ENCODE measurements at regions not wholly inside any gene's neighbourhood (a gene's known extent, or its start where the extent isn't known, plus 50 kb on each side); places are given as distances from the start of the nearest gene placed in this dataset.

GRCh38 chr21:22900490-22900889 lies 1902.3 kb downstream of the NCAM2 start:
- H3K4me3 ChIP-seq = no peak overlapping the region
- intact Hi-C loops (cut with DNase I; ENCODE audit: low total_unique reads) = no loop called here
- TF ChIP-seq CTCF (IDR thresholded peaks at IDR 0.05) (no peak), POLR2A (IDR thresholded peaks at IDR 0.05) (no peak), POLR2AphosphoS5 (IDR thresholded peaks at IDR 0.05) (no peak)

GRCh38 chr21:22903851-22904250 lies 1905.6 kb downstream of the NCAM2 start:
- TF ChIP-seq POLR2A (IDR thresholded peaks at IDR 0.05) = no peak
- TF ChIP-seq CTCF (IDR thresholded peaks at IDR 0.05) = no peak
- TF ChIP-seq POLR2AphosphoS5 (IDR thresholded peaks at IDR 0.05) = no peak
- no peaks in the 10 kb centered on the region for H3K27me3 ChIP-seq
- H3K9me3 ChIP-seq = no peaks in the 10 kb centered on the region
- DNase-seq (ENCODE audit: low spot score in 2 of 2) = no peak
- no peaks in the 10 kb centered on the region for H3K36me3 ChIP-seq
- no peak overlapping the region for H3K4me3 ChIP-seq
- no peak overlapping the region for H3K27ac ChIP-seq
- intact Hi-C loops (cut with DNase I; ENCODE audit: low total_unique reads) = no loop called here
- no peaks in the 10 kb centered on the region for H3K4me1 ChIP-seq

More at GRCh38 chr21:22900490-22900889, 1902.3 kb downstream of the NCAM2 start:
- no peaks in the 10 kb centered on the region for H3K36me3 ChIP-seq
- no peaks in the 10 kb centered on the region for H3K4me1 ChIP-seq
- peaks cover 0 to 6% of the 10 kb centered on the region in 2 donors for H3K9me3 ChIP-seq
- no peaks in the 10 kb centered on the region for H3K27me3 ChIP-seq
- no peak for DNase-seq (ENCODE audit: low spot score in 2 of 2)
- H3K27ac ChIP-seq = no peak overlapping the region

- intact Hi-C loops (cut with DNase I; ENCODE audit: low total_unique reads) = no loop called here
- Histone ChIP-seq H3K4me3 (no peak overlapping the region), H3K9me3 (no peaks in the 10 kb centered on the region), H3K4me1 (no peaks in the 10 kb centered on the region), H3K27ac (no peak overlapping the region), H3K36me3 (no peaks in the 10 kb centered on the region), H3K27me3 (no peaks in the 10 kb centered on the region)
- no peak for TF ChIP-seq POLR2A (IDR thresholded peaks at IDR 0.05)
- no peak for TF ChIP-seq POLR2AphosphoS5 (IDR thresholded peaks at IDR 0.05)
- no peak for TF ChIP-seq CTCF (IDR thresholded peaks at IDR 0.05)
- DNase-seq (ENCODE audit: low spot score in 2 of 2) = no peak
Observed at GRCh38 chr21:22904385-22904784, 1906.2 kb downstream of the NCAM2 start.

- Histone ChIP-seq H3K4me1 (no peaks in the 10 kb centered on the region), H3K27me3 (no peaks in the 10 kb centered on the region), H3K27ac (no peak overlapping the region), H3K36me3 (no peaks in the 10 kb centered on the region), H3K9me3 (peaks cover 0 to 4% of the 10 kb centered on the region in 2 donors), H3K4me3 (no peak overlapping the region)
- TF ChIP-seq CTCF (IDR thresholded peaks at IDR 0.05) = no peak
- no peak for TF ChIP-seq POLR2AphosphoS5 (IDR thresholded peaks at IDR 0.05)
- TF ChIP-seq POLR2A (IDR thresholded peaks at IDR 0.05) = no peak
- intact Hi-C loops (cut with DNase I; ENCODE audit: low total_unique reads) = no loop called here
- no peak for DNase-seq (ENCODE audit: low spot score in 2 of 2)
Observed at GRCh38 chr21:22925032-22925431, 1926.8 kb downstream of the NCAM2 start.

- intact Hi-C loops (cut with DNase I; ENCODE audit: low total_unique reads) = no loop called here
- Histone ChIP-seq H3K36me3 (no peaks in the 10 kb centered on the region), H3K27ac (no peak overlapping the region), H3K4me1 (no peaks in the 10 kb centered on the region), H3K9me3 (peaks cover 0 to 12% of the 10 kb centered on the region in 2 donors), H3K4me3 (no peak overlapping the region), H3K27me3 (no peaks in the 10 kb centered on the region)
- no peak for DNase-seq (ENCODE audit: low spot score in 2 of 2)
- no peak for TF ChIP-seq CTCF (IDR thresholded peaks at IDR 0.05)
- no peak for TF ChIP-seq POLR2AphosphoS5 (IDR thresholded peaks at IDR 0.05)
- no peak for TF ChIP-seq POLR2A (IDR thresholded peaks at IDR 0.05)
Observed at GRCh38 chr21:22927469-22927868, 1929.3 kb downstream of the NCAM2 start.

Data from breast epithelium (tissue), 4 donors.